ENCODE measurements at regions not wholly inside any gene's neighbourhood (a gene's known extent, or its start where the extent isn't known, plus 50 kb on each side); places are given as distances from the start of the nearest gene placed in this dataset.

GRCh38 chr9:1946526-1947283 lies 68.4 kb upstream of the SMARCA2 start:
- TF ChIP-seq POLR2A (IDR thresholded peaks at IDR 0.05; ENCODE audit: low read depth, low read length) (no peak), MYC (IDR thresholded peaks at IDR 0.05; ENCODE audit: low read depth, low read length) (no peak), POLR2AphosphoS5 (IDR thresholded peaks at IDR 0.05; ENCODE audit: insufficient read depth, low read depth, low read length) (no peak), FOS (IDR thresholded peaks at IDR 0.05; ENCODE audit: borderline replicate concordance, insufficient read depth, low read length) (no peak), JUN (IDR thresholded peaks at IDR 0.05; ENCODE audit: borderline replicate concordance, insufficient read depth, insufficient read length, low read depth) (no peak), EZH2 (IDR thresholded peaks at IDR 0.05; ENCODE audit: borderline replicate concordance, low read depth, low read length, severe bottlenecking) (no peak), MAX (IDR thresholded peaks at IDR 0.05; ENCODE audit: insufficient read depth, insufficient read length) (no peak), GATA2 (IDR thresholded peaks at IDR 0.05; ENCODE audit: insufficient read depth, insufficient read length, low read depth, low read length) (no peak)
- TF ChIP-seq, protein P1, sequence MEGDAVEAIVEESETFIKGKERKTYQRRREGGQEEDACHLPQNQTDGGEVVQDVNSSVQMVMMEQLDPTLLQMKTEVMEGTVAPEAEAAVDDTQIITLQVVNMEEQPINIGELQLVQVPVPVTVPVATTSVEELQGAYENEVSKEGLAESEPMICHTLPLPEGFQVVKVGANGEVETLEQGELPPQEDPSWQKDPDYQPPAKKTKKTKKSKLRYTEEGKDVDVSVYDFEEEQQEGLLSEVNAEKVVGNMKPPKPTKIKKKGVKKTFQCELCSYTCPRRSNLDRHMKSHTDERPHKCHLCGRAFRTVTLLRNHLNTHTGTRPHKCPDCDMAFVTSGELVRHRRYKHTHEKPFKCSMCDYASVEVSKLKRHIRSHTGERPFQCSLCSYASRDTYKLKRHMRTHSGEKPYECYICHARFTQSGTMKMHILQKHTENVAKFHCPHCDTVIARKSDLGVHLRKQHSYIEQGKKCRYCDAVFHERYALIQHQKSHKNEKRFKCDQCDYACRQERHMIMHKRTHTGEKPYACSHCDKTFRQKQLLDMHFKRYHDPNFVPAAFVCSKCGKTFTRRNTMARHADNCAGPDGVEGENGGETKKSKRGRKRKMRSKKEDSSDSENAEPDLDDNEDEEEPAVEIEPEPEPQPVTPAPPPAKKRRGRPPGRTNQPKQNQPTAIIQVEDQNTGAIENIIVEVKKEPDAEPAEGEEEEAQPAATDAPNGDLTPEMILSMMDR (IDR thresholded peaks at IDR 0.05; ENCODE audit: extremely low read depth in 1 of 2, insufficient read depth in 1 of 2, low read depth in 1 of 2, low read length in 2 of 2): no peak

Measured in endothelial cell of umbilical vein (primary cell).